ENCODE measurements at regions not wholly inside any gene's neighbourhood (a gene's known extent, or its start where the extent isn't known, plus 50 kb on each side); places are given as distances from the start of the nearest gene placed in this dataset.

GRCh38 chr18:63031375-63031774 lies 288.2 kb downstream of the BCL2 start:
- no peak for TF ChIP-seq CTCF (optimal IDR thresholded peaks at IDR 0.05 in 1 of 3, IDR thresholded peaks at IDR 0.05 in 1 of 3, conservative IDR thresholded peaks at IDR 0.05 in 1 of 3; ENCODE audit: extremely low read depth in 1 of 3, insufficient read depth in 2 of 3, low read length in 3 of 3)
- no peak for TF ChIP-seq EZH2 (IDR thresholded peaks at IDR 0.05; ENCODE audit: low read length)

Measured in keratinocyte (primary cell).